GM23248 (cell line): ENCODE measurements at regions not wholly inside any gene's neighbourhood (a gene's known extent, or its start where the extent isn't known, plus 50 kb on each side); places are given as distances from the start of the nearest gene placed in this dataset.

ENCODE experiments used
- DNase-seq: peaks from one replicate; pipeline ENCODE4 v3.0.0-alpha.2; 2015
- H2AFZ ChIP-seq: fragments of 200-600 bp; sonication (generic); 2 replicates; pipeline ENCODE4 v1.6.1; 2016; ENCODE audit warnings: antibody characterized with exemption
- H3F3A ChIP-seq: fragments of 200-600 bp; sonication (generic); 2 replicates; pipeline ENCODE4 v1.6.1; 2016; ENCODE audit warnings: mild to moderate bottlenecking, antibody characterized with exemption, mixed run types; ENCODE audit not compliant: insufficient read depth
- H3K27ac ChIP-seq: fragments of 200-600 bp; sonication (generic); 2 replicates; pipeline ENCODE4 v1.5.1; 2016; ENCODE audit warnings: mild to moderate bottlenecking
- H3K27me3 ChIP-seq: fragments of 200-600 bp; sonication (generic); replicated peaks from 2 replicates; pipeline ENCODE4 v1.6.1; 2016; ENCODE audit warnings: mild to moderate bottlenecking; ENCODE audit not compliant: insufficient read depth
- H3K36me3 ChIP-seq: fragments of 200-600 bp; sonication (generic); 2 replicates; pipeline ENCODE4 v1.6.1; 2016; ENCODE audit warnings: low read depth, mild to moderate bottlenecking
- H3K4me1 ChIP-seq: fragments of 200-600 bp; sonication (generic); 2 replicates; pipeline ENCODE4 v1.6.1; 2016; ENCODE audit warnings: mild to moderate bottlenecking; ENCODE audit not compliant: insufficient read depth
- H3K4me2 ChIP-seq: fragments of 200-600 bp; sonication (generic); one replicate; pipeline ENCODE4 v1.6.1; 2016; ENCODE audit warnings: mild to moderate bottlenecking; ENCODE audit not compliant: unreplicated experiment
- H3K4me3 ChIP-seq: fragments of 200-600 bp; sonication (generic); 2 replicates; pipeline ENCODE4 v1.5.1; 2016; ENCODE audit warnings: mild to moderate bottlenecking
- H3K79me2 ChIP-seq: fragments of 200-600 bp; sonication (generic); 2 replicates; pipeline ENCODE4 v1.6.1; 2016; ENCODE audit warnings: mild to moderate bottlenecking; ENCODE audit not compliant: insufficient read depth
- H3K9ac ChIP-seq: fragments of 200-600 bp; sonication (generic); 2 replicates; pipeline ENCODE4 v1.6.1; 2016; ENCODE audit warnings: mild to moderate bottlenecking
- H3K9me2 ChIP-seq: fragments of 200-600 bp; sonication (generic); 2 replicates; pipeline ENCODE4 v1.6.1; 2016; ENCODE audit warnings: mixed run types, mild to moderate bottlenecking, moderate library complexity; ENCODE audit not compliant: insufficient read depth
- H3K9me3 ChIP-seq: fragments of 200-600 bp; sonication (generic); one replicate; pipeline ENCODE4 v1.6.1; 2017; ENCODE audit warnings: low read depth
- H4K20me1 ChIP-seq: fragments of 200-600 bp; sonication (generic); 2 replicates; pipeline ENCODE4 v1.6.0; 2016; ENCODE audit not compliant: insufficient read depth
- EZH2 ChIP-seq: fragments of 200-600 bp; sonication (generic); IDR thresholded peaks from 2 replicates; pipeline ENCODE4 v1.6.1; 2018; ENCODE audit warnings: antibody characterized with exemption, mild to moderate bottlenecking; ENCODE audit not compliant: insufficient read depth, poor library complexity, severe bottlenecking
- EZH2phosphoT487 ChIP-seq: fragments of 200-600 bp; sonication (generic); IDR thresholded peaks from 2 replicates; pipeline ENCODE4 v1.6.1; 2018; ENCODE audit warnings: antibody characterized with exemption, moderate library complexity, mild to moderate bottlenecking, low read depth; ENCODE audit not compliant: insufficient read depth
- WGBS, 2 experiments: methylation state at CpG; one replicate each; pipeline ENCODE4 v1.1.6; 2015 to 2017; ENCODE audit warnings: low lambda C conversion rate in 2 of 2, low coverage in 1 of 2; ENCODE audit errors: missing lambda C conversion rate in 2 of 2; 5-methylcytosine and 5-hydroxymethylcytosine counted together
- in situ Hi-C: fragments of 300-500 bp; cut with MboI; formaldehyde crosslinking; loops from 2 replicates; pipeline ENCODE4 v1.15.0; 2020

DNA sequence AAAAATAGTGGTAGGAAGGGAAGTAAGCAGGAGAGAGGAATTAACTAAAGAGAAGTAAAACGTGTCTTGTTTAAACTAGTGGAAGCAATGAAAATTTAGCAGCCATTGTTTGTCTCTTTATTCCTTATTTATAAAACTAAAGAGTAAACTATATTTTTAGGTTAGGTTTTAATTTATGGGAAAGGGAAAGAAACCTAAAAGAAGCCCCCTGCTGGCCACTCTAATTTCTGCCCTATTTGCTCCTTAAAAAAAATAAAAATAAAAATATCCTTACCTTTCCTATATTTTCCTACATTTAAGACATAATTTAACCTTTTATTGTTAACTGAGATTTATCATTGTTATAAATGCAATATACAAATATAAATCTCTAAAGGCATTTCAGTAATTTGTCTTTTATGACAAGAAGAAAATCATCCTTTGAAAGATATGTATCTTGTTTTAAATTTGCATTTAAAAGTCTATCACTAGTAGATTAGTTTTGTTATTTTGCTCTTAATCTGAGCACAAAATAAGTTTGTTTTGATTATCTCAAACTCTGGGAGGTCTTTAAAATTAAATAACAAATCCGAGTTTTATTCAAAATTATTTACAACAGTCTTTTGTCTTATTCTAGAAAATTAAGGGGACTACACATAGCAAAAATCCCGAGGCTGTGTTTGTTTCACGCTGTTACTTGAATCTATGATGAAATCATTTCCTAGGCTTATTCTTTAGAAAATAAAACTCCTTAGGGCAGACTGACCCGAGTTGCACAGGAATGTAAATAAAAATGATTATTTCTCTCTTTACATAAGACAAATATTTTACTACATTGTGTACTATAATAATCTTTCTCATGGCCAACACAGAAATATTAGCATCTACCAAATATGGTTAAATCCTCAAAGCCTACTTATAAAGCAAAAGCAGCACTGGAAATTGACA lies 201.7 kb downstream of the NRIP1 start:
- Histone ChIP-seq H3K9me2 (no peaks in the 10 kb centered on the region), H3K4me2 (no peak overlapping the region), H3K27me3 (no peaks in the 10 kb centered on the region), H3K4me1 (peaks cover 6% of the 10 kb centered on the region), H3K36me3 (no peaks in the 10 kb centered on the region), H3K27ac (no peak overlapping the region), H4K20me1 (no peaks in the 10 kb centered on the region), H3F3A (no peaks in the 10 kb centered on the region), H3K9ac (no peak overlapping the region), H3K4me3 (no peak overlapping the region), H2AFZ (0 out of 2 replicates have a peak overlapping the region, but pooled peaks have one; percentile 0), H3K9me3 (no peaks in the 10 kb centered on the region), H3K79me2 (no peaks in the 10 kb centered on the region)
- WGBS, 2 experiments: 78 to 81% methylated on average over 5 of the region's 5 CpGs
- in situ Hi-C loops: loop anchor here (25.0 kb wide), 1 partner anchor 624 kb away; no protein-coding TSS in a partner anchor
- DNase-seq: peak; percentile 52
- TF ChIP-seq EZH2 (no peak), EZH2phosphoT487 (no peak)

DNA sequence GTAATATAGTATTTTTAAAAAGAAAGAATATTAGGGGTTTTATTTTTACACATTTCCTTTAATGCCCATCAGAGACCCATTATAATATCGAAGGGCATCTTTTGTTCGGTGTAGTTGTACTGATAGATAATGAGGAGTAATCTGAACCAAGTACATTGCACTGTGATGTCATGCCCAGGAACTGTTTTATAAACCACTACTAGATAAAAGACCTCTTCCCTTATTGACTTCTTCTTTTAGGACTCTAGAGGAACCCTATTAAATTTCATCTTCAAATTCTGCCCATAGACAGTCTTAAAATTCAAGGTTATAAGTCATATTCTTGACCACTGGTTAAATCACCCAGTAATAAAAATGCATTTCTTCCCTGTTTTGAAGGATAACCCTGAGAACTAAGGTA lies 206.5 kb downstream of the NRIP1 start:
- 94% methylated on average over 2 of the region's 2 CpGs for WGBS, 2 experiments
- no peaks in the 10 kb centered on the region for H3K36me3 ChIP-seq
- H3F3A ChIP-seq: no peaks in the 10 kb centered on the region
- H3K9ac ChIP-seq: no peak overlapping the region
- no peaks in the 10 kb centered on the region for H3K4me1 ChIP-seq
- no peaks in the 10 kb centered on the region for H4K20me1 ChIP-seq
- in situ Hi-C loops: loop anchor here (25.0 kb wide), 1 partner anchor 629 kb away; no protein-coding TSS in a partner anchor
- no peaks in the 10 kb centered on the region for H3K9me3 ChIP-seq
- H3K9me2 ChIP-seq: no peaks in the 10 kb centered on the region
- DNase-seq: no peak
- H3K27ac ChIP-seq: no peak overlapping the region
- H3K4me2 ChIP-seq: no peak overlapping the region
- H2AFZ ChIP-seq: no peak overlapping the region
- H3K4me3 ChIP-seq: no peak overlapping the region
- TF ChIP-seq EZH2 (no peak), EZH2phosphoT487 (no peak)
- no peaks in the 10 kb centered on the region for H3K27me3 ChIP-seq
- no peaks in the 10 kb centered on the region for H3K79me2 ChIP-seq

DNA sequence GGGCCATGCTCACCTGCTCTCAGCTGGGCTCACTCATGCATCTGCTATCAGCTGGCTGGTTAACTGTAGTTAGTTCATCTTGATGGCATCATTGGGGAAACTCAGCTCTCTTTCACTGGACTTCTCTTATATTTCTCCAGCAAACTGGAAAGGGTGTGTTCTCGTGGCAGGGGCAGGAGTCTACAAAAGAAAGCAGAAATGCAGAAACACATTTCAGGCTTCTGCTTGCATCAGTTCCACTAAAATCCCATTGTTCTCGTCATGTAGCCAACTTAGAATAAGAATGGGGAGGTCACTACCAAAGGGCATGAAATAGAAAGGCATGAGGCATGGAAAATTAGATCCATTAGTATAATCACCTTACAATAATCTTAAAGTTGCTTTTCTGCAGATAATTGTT lies 207.3 kb downstream of the NRIP1 start:
- in situ Hi-C loops: loop anchor here (25.0 kb wide), 1 partner anchor 630 kb away; no protein-coding TSS in a partner anchor
- no peak overlapping the region for H3K4me2 ChIP-seq
- no peaks in the 10 kb centered on the region for H3K4me1 ChIP-seq
- H3K4me3 ChIP-seq: no peak overlapping the region
- WGBS, 2 experiments: 77 to 83% methylated on average over 2 of the region's 2 CpGs
- H3K9me2 ChIP-seq: no peaks in the 10 kb centered on the region
- H3F3A ChIP-seq: no peaks in the 10 kb centered on the region
- no peak overlapping the region for H3K9ac ChIP-seq
- no peak overlapping the region for H3K27ac ChIP-seq
- no peaks in the 10 kb centered on the region for H4K20me1 ChIP-seq
- H2AFZ ChIP-seq: no peak overlapping the region
- H3K79me2 ChIP-seq: no peaks in the 10 kb centered on the region
- no peaks in the 10 kb centered on the region for H3K36me3 ChIP-seq
- DNase-seq: no peak
- TF ChIP-seq EZH2 (no peak), EZH2phosphoT487 (no peak)
- H3K9me3 ChIP-seq: no peaks in the 10 kb centered on the region
- H3K27me3 ChIP-seq: no peaks in the 10 kb centered on the region

DNA sequence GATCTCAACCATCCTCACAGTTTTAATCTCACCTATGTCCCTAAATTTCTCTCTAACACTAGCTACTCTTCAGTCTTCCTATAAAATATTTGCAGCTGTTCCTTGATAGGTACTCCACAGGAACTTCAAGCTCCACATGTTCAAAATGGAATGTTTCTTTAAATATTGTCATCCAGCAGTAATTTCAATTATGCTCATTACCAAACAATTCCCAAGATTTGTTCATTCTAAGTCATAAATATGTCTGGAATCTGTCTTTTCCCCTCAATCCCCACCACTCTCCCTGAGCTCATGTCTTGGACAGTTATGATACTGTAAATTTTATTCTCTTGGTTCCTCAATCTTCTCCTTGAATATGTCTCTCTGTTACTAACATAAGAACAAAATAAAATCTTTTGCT lies 214.4 kb downstream of the NRIP1 start:
- peak; percentile 23 for DNase-seq
- Histone ChIP-seq H3F3A (peaks cover 5% of the 10 kb centered on the region; the same call in 1 of the 2 replicates), H3K9me2 (no peaks in the 10 kb centered on the region), H3K36me3 (no peaks in the 10 kb centered on the region), H4K20me1 (no peaks in the 10 kb centered on the region), H3K4me3 (no peak overlapping the region), H3K79me2 (no peaks in the 10 kb centered on the region), H3K9me3 (no peaks in the 10 kb centered on the region), H3K4me1 (peaks cover 13% of the 10 kb centered on the region), H2AFZ (peak overlapping the region; percentile 19; the same call in 1 of the 2 replicates), H3K27ac (no peak overlapping the region), H3K4me2 (peak overlapping the region; percentile 13), H3K27me3 (no peaks in the 10 kb centered on the region), H3K9ac (no peak overlapping the region)
- no peak for TF ChIP-seq EZH2phosphoT487
- TF ChIP-seq EZH2: no peak
- in situ Hi-C loops: loop anchor here (25.0 kb wide), 1 partner anchor 637 kb away; no protein-coding TSS in a partner anchor
